K562 (cell line): ENCODE measurements at regions not wholly inside any gene's neighbourhood (a gene's known extent, or its start where the extent isn't known, plus 50 kb on each side); places are given as distances from the start of the nearest gene placed in this dataset.

Experiments used
- ATAC-seq: fragments of 200-7000 bp; cut with Tn5 transposase; 3 replicates; pipeline ENCODE4 v1.9.1; 2020; ENCODE audit warnings: moderate library complexity
- BruUV-seq: library from RNA; stranded (reverse); fragments of 400-500 nt; replicated peaks from 2 replicates; lab custom pipeline; 2021; lab: Mats Ljungman, UMichigan
- CTCF ChIA-PET: fragments of 300-600 bp; formaldehyde crosslinking; extraction: SDS; loops from one replicate; lab custom pipeline; 2021; ENCODE audit warnings: low intra/inter-chr PET ratio; lab: Yijun Ruan, JAX
- POLR2A ChIA-PET: fragments of 300-600, 350-650 bp; sonication (Branson Sonifier 250); formaldehyde crosslinking; extraction: SDS; loops from one replicate; lab custom pipeline; 2021; ENCODE audit warnings: antibody characterized with exemption, inconsistent platforms; lab: Yijun Ruan, JAX
- DNase-seq, 4 experiments: peaks; one replicate each; pipeline versions ENCODE4 v3.0.0 to v3.0.0-alpha.2; 2011 to 2018; ENCODE audit warnings: low spot score in 3 of 4, mixed read lengths in 3 of 4; ENCODE audit errors: extremely low read depth in 1 of 4
- FAIRE-seq: peaks from 2 replicates; lab custom pipeline; 2011; peaks lifted over from hg19 to GRCh38; lab: Jason Lieb, UNC
- H2AFZ ChIP-seq: 2 replicates; pipeline ENCODE4 v1.6.0; 2011; ENCODE audit warnings: low read depth, low read length, control low read depth, inconsistent platforms
- H3K27ac ChIP-seq: fragments of 200-600 bp; 3 replicates; pipeline ENCODE4 v1.8.0; 2011; ENCODE audit warnings: low read depth, mild to moderate bottlenecking, control low read depth, inconsistent platforms, low read length, moderate library complexity, mixed read lengths; ENCODE audit errors: extremely low read depth
- H3K27me3 ChIP-seq, 2 experiments: fragments of 300-600 bp in 1 of 2; 2 replicates in 1 of 2; 3 replicates in 1 of 2; pipeline versions ENCODE4 v1.6.0 to v1.8.0; 2011; ENCODE audit warnings: inconsistent platforms in 2 of 2, low read length in 2 of 2, mild to moderate bottlenecking in 1 of 2, mixed read lengths in 1 of 2, moderate library complexity in 1 of 2; ENCODE audit not compliant: control insufficient read depth in 2 of 2, insufficient read depth in 2 of 2
- H3K36me3 ChIP-seq: fragments of 300-600 bp; 3 replicates; pipeline ENCODE4 v1.8.0; 2011; ENCODE audit warnings: mild to moderate bottlenecking, low read length, inconsistent platforms; ENCODE audit not compliant: control insufficient read depth, insufficient read depth
- H3K4me1 ChIP-seq, 2 experiments: fragments of 200-600 bp in 1 of 2; replicated peaks in 1 of 2; 2 replicates in 1 of 2; 3 replicates in 1 of 2; pipeline versions ENCODE4 v1.5.1 to v1.8.0; 2011; ENCODE audit warnings: inconsistent platforms in 2 of 2, low read length in 2 of 2, mild to moderate bottlenecking in 1 of 2, mixed read lengths in 1 of 2, moderate library complexity in 1 of 2; ENCODE audit not compliant: control insufficient read depth in 2 of 2, insufficient read depth in 2 of 2
- H3K4me2 ChIP-seq: 2 replicates; pipeline ENCODE4 v1.6.1; 2011; ENCODE audit warnings: low read length, control low read depth, inconsistent platforms, mixed read lengths; ENCODE audit not compliant: insufficient read depth
- H3K4me3 ChIP-seq: fragments of 200-600 bp; sonication (generic), shearing (Covaris generic); 2 replicates; pipeline ENCODE4 v1.5.1; 2016; ENCODE audit warnings: control low read depth, inconsistent platforms
- H3K79me2 ChIP-seq: fragments of 200-600 bp; 3 replicates; pipeline ENCODE4 v1.8.0; 2011; ENCODE audit warnings: low read length, inconsistent platforms; ENCODE audit not compliant: control insufficient read depth, insufficient read depth
- H3K9ac ChIP-seq, 2 experiments: 2 replicates each; pipeline versions ENCODE4 v1.6.0 to v1.6.1; 2011; ENCODE audit warnings: low read depth in 2 of 2, low read length in 2 of 2, control low read depth in 1 of 2, inconsistent platforms in 1 of 2, mild to moderate bottlenecking in 1 of 2, mixed read lengths in 1 of 2; ENCODE audit not compliant: insufficient read depth in 1 of 2
- H3K9me1 ChIP-seq: one replicate; pipeline ENCODE4 v1.6.0; 2011; ENCODE audit warnings: inconsistent platforms, mild to moderate bottlenecking, low read length, moderate library complexity; ENCODE audit not compliant: control insufficient read depth, insufficient read depth
- H3K9me3 ChIP-seq: replicated peaks from 2 replicates; pipeline ENCODE4 v1.5.1; 2011; ENCODE audit warnings: low read depth, low read length, inconsistent platforms; ENCODE audit not compliant: control insufficient read depth, insufficient read depth
- H4K20me1 ChIP-seq: replicated peaks from 2 replicates; pipeline ENCODE4 v1.6.1; 2011; ENCODE audit warnings: low read length, inconsistent platforms, mixed read lengths; ENCODE audit not compliant: control insufficient read depth, insufficient read depth
- BDP1 ChIP-seq: IDR thresholded peaks from 3 replicates; pipeline ENCODE4 v1.6.1; 2011; ENCODE audit not compliant: insufficient read length, insufficient read depth
- FOXO4 ChIP-seq: fragments of 450-650 bp; formaldehyde crosslinking; IDR thresholded peaks from 2 replicates; pipeline ENCODE4 v1.4.0; 2020; ENCODE audit warnings: mild to moderate bottlenecking, moderate library complexity
- HDAC3 ChIP-seq: fragments of 450-650 bp; IDR thresholded peaks from 2 replicates; pipeline ENCODE4 v1.6.1; 2018; ENCODE audit warnings: borderline replicate concordance, mild to moderate bottlenecking, moderate library complexity; ENCODE audit not compliant: partially characterized antibody
- MAFK ChIP-seq: IDR thresholded peaks from 2 replicates; pipeline ENCODE4 v1.6.1; 2011; ENCODE audit warnings: low read length, improper control_type of control experiment
- MAZ ChIP-seq, 2 experiments: fragments of 450-650 bp in 1 of 2; sonication (generic) in 1 of 2; formaldehyde crosslinking; IDR thresholded peaks in 1 of 2; conservative IDR thresholded peaks in 1 of 2; 2 replicates each; pipeline versions ENCODE4 v1.4.0 to v1.5.0; 2020; ENCODE audit warnings: mild to moderate bottlenecking in 1 of 2, missing genetic modification reagents in 1 of 2
- NFXL1 ChIP-seq: fragments of 450-650 bp; formaldehyde crosslinking; IDR thresholded peaks from 2 replicates; pipeline ENCODE4 v1.4.0; 2021; ENCODE audit warnings: mild to moderate bottlenecking
- NKRF ChIP-seq: fragments of 450-650 bp; IDR thresholded peaks from 2 replicates; pipeline ENCODE4 v1.6.1; 2016; ENCODE audit warnings: borderline replicate concordance
- RNF219 ChIP-seq: fragments of 250-450 bp; sonication (Bioruptor Pico); IDR thresholded peaks from 2 replicates; pipeline ENCODE4 v1.5.0; 2022; ENCODE audit warnings: mild to moderate bottlenecking
- SRSF3 ChIP-seq: fragments of 200-400 bp; formaldehyde crosslinking; IDR thresholded peaks from 2 replicates; pipeline ENCODE4 v1.6.1; 2016; ENCODE audit warnings: mild to moderate bottlenecking, low read length, moderate library complexity; ENCODE audit not compliant: insufficient read depth
- STAT6 ChIP-seq: sonication (generic); formaldehyde crosslinking; IDR thresholded peaks from 2 replicates; pipeline ENCODE4 v1.8.1; 2023; ENCODE audit warnings: mild to moderate bottlenecking, missing genetic modification reagents
- ZNF263 ChIP-seq: sonication (generic); formaldehyde crosslinking; IDR thresholded peaks from 2 replicates; pipeline ENCODE4 v1.8.0; 2022; ENCODE audit warnings: mild to moderate bottlenecking, missing genetic modification reagents, borderline replicate concordance
- whole genome bisulfite sequencing: fragments of 100-300 bp; shearing (Covaris generic); methylation state at CpG from one replicate; pipeline ENCODE4 v1.1.6; 2016; ENCODE audit warnings: low coverage, mixed read lengths; ENCODE audit not compliant: insufficient coverage; ENCODE audit errors: missing lambda C conversion rate; 5-methylcytosine and 5-hydroxymethylcytosine counted together
- in situ Hi-C: fragments of 300-500 bp; cut with MboI; formaldehyde crosslinking; loops from 4 replicates; pipeline ENCODE4 v1.15.0; 2018; ENCODE audit warnings: inconsistent platforms, mixed read lengths
- intact Hi-C: fragments of 100-400 bp; cut with micrococcal nuclease; formaldehyde crosslinking; loops from 2 replicates; pipeline ENCODE4 v1.14.2; 2022

- Histone ChIP-seq H3K27me3 (no peaks in the 10 kb centered on the region), H3K27ac (no peak overlapping the region), H3K9me3 (no peaks in the 10 kb centered on the region), H3K4me1 (no peaks in the 10 kb centered on the region), H3K9ac (no peak overlapping the region), H4K20me1 (no peaks in the 10 kb centered on the region), H3K4me2 (no peak overlapping the region), H3K36me3 (no peaks in the 10 kb centered on the region), H3K79me2 (no peaks in the 10 kb centered on the region), H3K9me1 (no peaks in the 10 kb centered on the region), H3K4me3 (no peak overlapping the region), H2AFZ (no peak overlapping the region)
- FAIRE-seq = no peak
- DNase-seq = no peak
- ATAC-seq = no peak
- TF ChIP-seq STAT6 (no peak), SRSF3 (no peak), RNF219 (CRISPR knock-in tag) (no peak), MAZ (CRISPR knock-in tag; conservative IDR thresholded peaks at IDR 0.05 in 1 of 2, IDR thresholded peaks at IDR 0.05 in 1 of 2) (no peak), NKRF (no peak), MAFK (no peak), BDP1 (no peak), FOXO4 (no peak), NFXL1 (CRISPR knock-in tag) (no peak), HDAC3 (no peak), ZNF263 (CRISPR knock-in tag) (no peak)
- 2% methylated on average over 7 of the region's 7 CpGs for WGBS
- in situ Hi-C loops = no loop called here
- intact Hi-C loops = no loop called here
- ChIA-PET POLR2A (no interaction called here), CTCF (no interaction called here)
- BruUV-seq = no TSS peak
Observed at GRCh38 chr3:75180235-75180944, 483.7 kb upstream of the FRG2C start.
